IMR-90 (cell line): ENCODE measurements at regions not wholly inside any gene's neighbourhood (a gene's known extent, or its start where the extent isn't known, plus 50 kb on each side); places are given as distances from the start of the nearest gene placed in this dataset.

Source experiments
- MAFK ChIP-seq: IDR thresholded peaks from 2 replicates; pipeline ENCODE4 v1.6.1; 2012; ENCODE audit warnings: low read depth, low read length, improper control_type of control experiment
- MXI1 ChIP-seq: IDR thresholded peaks from 2 replicates; pipeline ENCODE4 v1.6.1; 2012; ENCODE audit warnings: low read depth, mild to moderate bottlenecking, low read length, moderate library complexity, borderline replicate concordance
- RCOR1 ChIP-seq: IDR thresholded peaks from 2 replicates; pipeline ENCODE4 v1.6.1; 2012; ENCODE audit warnings: mild to moderate bottlenecking, low read length, improper control_type of control experiment; ENCODE audit not compliant: insufficient replicate concordance
- TF ChIP-seq, protein P1 (sequence below): conservative IDR thresholded peaks from 2 replicates; pipeline ENCODE4 v1.5.1; 2012; ENCODE audit warnings: mild to moderate bottlenecking, low read depth, low read length, improper control_type of control experiment

DNA sequence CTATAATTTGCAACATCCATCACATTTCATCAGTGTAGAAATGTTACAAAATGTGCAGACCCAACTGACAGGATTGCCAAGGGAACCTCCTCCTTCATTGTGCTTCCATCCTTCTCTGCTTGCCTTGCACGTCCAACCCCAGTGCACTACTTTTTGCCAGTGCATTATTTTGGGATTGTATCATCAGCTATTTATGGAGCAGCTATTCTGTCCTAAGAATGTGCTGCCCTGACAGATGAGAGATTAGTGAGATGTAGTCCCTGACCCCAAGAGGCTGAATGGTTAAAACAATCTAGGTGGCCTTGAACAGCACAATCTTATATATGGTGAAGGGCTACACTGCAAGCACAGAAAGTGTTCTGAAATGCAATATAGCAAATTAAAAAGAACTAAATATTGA lies 935.8 kb downstream of the IGSF11 start:
- no peak for TF ChIP-seq RCOR1
- no peak for TF ChIP-seq MAFK
- TF ChIP-seq MXI1 = no peak
- TF ChIP-seq, protein P1, sequence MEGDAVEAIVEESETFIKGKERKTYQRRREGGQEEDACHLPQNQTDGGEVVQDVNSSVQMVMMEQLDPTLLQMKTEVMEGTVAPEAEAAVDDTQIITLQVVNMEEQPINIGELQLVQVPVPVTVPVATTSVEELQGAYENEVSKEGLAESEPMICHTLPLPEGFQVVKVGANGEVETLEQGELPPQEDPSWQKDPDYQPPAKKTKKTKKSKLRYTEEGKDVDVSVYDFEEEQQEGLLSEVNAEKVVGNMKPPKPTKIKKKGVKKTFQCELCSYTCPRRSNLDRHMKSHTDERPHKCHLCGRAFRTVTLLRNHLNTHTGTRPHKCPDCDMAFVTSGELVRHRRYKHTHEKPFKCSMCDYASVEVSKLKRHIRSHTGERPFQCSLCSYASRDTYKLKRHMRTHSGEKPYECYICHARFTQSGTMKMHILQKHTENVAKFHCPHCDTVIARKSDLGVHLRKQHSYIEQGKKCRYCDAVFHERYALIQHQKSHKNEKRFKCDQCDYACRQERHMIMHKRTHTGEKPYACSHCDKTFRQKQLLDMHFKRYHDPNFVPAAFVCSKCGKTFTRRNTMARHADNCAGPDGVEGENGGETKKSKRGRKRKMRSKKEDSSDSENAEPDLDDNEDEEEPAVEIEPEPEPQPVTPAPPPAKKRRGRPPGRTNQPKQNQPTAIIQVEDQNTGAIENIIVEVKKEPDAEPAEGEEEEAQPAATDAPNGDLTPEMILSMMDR = no peak
